SJCRH30 (cell line): ENCODE measurements at regions not wholly inside any gene's neighbourhood (a gene's known extent, or its start where the extent isn't known, plus 50 kb on each side); places are given as distances from the start of the nearest gene placed in this dataset.
"Not testable (repeated sequence)": the region's sequence is repeated elsewhere in the genome, so short reads cannot be mapped to it uniquely, and the experiment has no call there.

Source experiments
- DNase-seq, 2 experiments: peaks; one replicate each; pipeline ENCODE4 v3.0.0-alpha.2; 2015 to 2020
- H3K27ac ChIP-seq: fragments of 250-450 bp; sonication (Bioruptor Pico); 2 replicates; pipeline ENCODE4 v1.5.1; 2020; ENCODE audit warnings: mild to moderate bottlenecking, moderate library complexity
- H3K27me3 ChIP-seq: fragments of 250-450 bp; sonication (Bioruptor Pico); 2 replicates; pipeline ENCODE4 v1.5.1; 2020; ENCODE audit warnings: mild to moderate bottlenecking, moderate library complexity
- H3K36me3 ChIP-seq: fragments of 250-450 bp; sonication (Bioruptor Pico); 2 replicates; pipeline ENCODE4 v1.5.1; 2020; ENCODE audit warnings: mild to moderate bottlenecking, moderate library complexity
- H3K4me1 ChIP-seq: fragments of 250-450 bp; sonication (Bioruptor Pico); 2 replicates; pipeline ENCODE4 v1.5.1; 2020; ENCODE audit warnings: mild to moderate bottlenecking, moderate library complexity
- H3K4me3 ChIP-seq: fragments of 250-450 bp; sonication (Bioruptor Pico); 2 replicates; pipeline ENCODE4 v1.5.1; 2020; ENCODE audit warnings: mild to moderate bottlenecking, moderate library complexity
- H3K9me3 ChIP-seq: fragments of 250-450 bp; sonication (Bioruptor Pico); replicated peaks from 2 replicates; pipeline ENCODE4 v1.5.1; 2020; ENCODE audit warnings: mild to moderate bottlenecking, moderate library complexity

- H3K4me3 ChIP-seq, result no peak overlapping the region
- no peak for DNase-seq
- H3K27me3 ChIP-seq, result no peaks in the 10 kb centered on the region
- no peaks in the 10 kb centered on the region for H3K4me1 ChIP-seq
- no peaks in the 10 kb centered on the region for H3K36me3 ChIP-seq
- no peak overlapping the region for H3K27ac ChIP-seq
- no peaks in the 10 kb centered on the region for H3K9me3 ChIP-seq
Measured at GRCh38 chr18:56286775-56287325, 351.5 kb downstream of the TXNL1 start.

GRCh38 chr18:56285387-56286065 is 352.9 kb downstream of the TXNL1 start:
- H3K4me1 ChIP-seq, result no peaks in the 10 kb centered on the region
- DNase-seq, result no peak
- no peak overlapping the region for H3K27ac ChIP-seq
- H3K9me3 ChIP-seq, result no peaks in the 10 kb centered on the region
- no peak overlapping the region for H3K4me3 ChIP-seq
- no peaks in the 10 kb centered on the region for H3K27me3 ChIP-seq
- H3K36me3 ChIP-seq, result no peaks in the 10 kb centered on the region

- no peak for DNase-seq
- no peaks in the 10 kb centered on the region for H3K27me3 ChIP-seq
- H3K4me3 ChIP-seq, result no peak overlapping the region
- no peaks in the 10 kb centered on the region for H3K4me1 ChIP-seq
- H3K36me3 ChIP-seq, result no peaks in the 10 kb centered on the region
- H3K9me3 ChIP-seq, result no peaks in the 10 kb centered on the region
- no peak overlapping the region for H3K27ac ChIP-seq
Measured at GRCh38 chr18:56284319-56284718, 354.1 kb downstream of the TXNL1 start.

- Histone ChIP-seq H3K36me3 (no peaks in the 10 kb centered on the region), H3K4me3 (no peak overlapping the region), H3K27me3 (no peaks in the 10 kb centered on the region), H3K4me1 (no peaks in the 10 kb centered on the region), H3K9me3 (no peaks in the 10 kb centered on the region), H3K27ac (no peak overlapping the region)
- no peak for DNase-seq
Measured at GRCh38 chr18:56283316-56283715, 355.1 kb downstream of the TXNL1 start.

- no peak for DNase-seq
Measured at GRCh38 chr18:56282234-56283104, 355.9 kb downstream of the TXNL1 start.

GRCh38 chr18:56279816-56280215 is 358.6 kb downstream of the TXNL1 start:
- DNase-seq, H3K27me3 ChIP-seq, H3K4me1 ChIP-seq, H3K4me3 ChIP-seq, H3K9me3 ChIP-seq, H3K36me3 ChIP-seq, H3K27ac ChIP-seq: not testable (repeated sequence)

More at GRCh38 chr18:56282234-56283104, 355.9 kb downstream of the TXNL1 start:
- H3K4me3 ChIP-seq, result no peak overlapping the region
- no peaks in the 10 kb centered on the region for H3K4me1 ChIP-seq
- H3K27me3 ChIP-seq, result no peaks in the 10 kb centered on the region
- no peak overlapping the region for H3K27ac ChIP-seq
- no peaks in the 10 kb centered on the region for H3K9me3 ChIP-seq
- H3K36me3 ChIP-seq, result no peaks in the 10 kb centered on the region

- DNase-seq, result no peak
- Histone ChIP-seq H3K36me3 (no peaks in the 10 kb centered on the region), H3K27ac (no peak overlapping the region), H3K27me3 (no peaks in the 10 kb centered on the region), H3K9me3 (no peaks in the 10 kb centered on the region), H3K4me3 (no peak overlapping the region), H3K4me1 (no peaks in the 10 kb centered on the region)
Measured at GRCh38 chr18:56278421-56279003, 359.9 kb downstream of the TXNL1 start.

- no peak overlapping the region for H3K27ac ChIP-seq
- DNase-seq, result no peak
- H3K4me1 ChIP-seq, result no peaks in the 10 kb centered on the region
- H3K9me3 ChIP-seq, result no peaks in the 10 kb centered on the region
- H3K36me3 ChIP-seq, result no peaks in the 10 kb centered on the region
- H3K27me3 ChIP-seq, result no peaks in the 10 kb centered on the region
- H3K4me3 ChIP-seq, result no peak overlapping the region
Measured at GRCh38 chr18:56276466-56276865, 361.9 kb downstream of the TXNL1 start.

GRCh38 chr18:56273541-56274219 is 364.7 kb downstream of the TXNL1 start:
- Histone ChIP-seq H3K4me1 (no peaks in the 10 kb centered on the region), H3K4me3 (no peak overlapping the region), H3K9me3 (no peaks in the 10 kb centered on the region), H3K36me3 (no peaks in the 10 kb centered on the region), H3K27ac (no peak overlapping the region), H3K27me3 (no peaks in the 10 kb centered on the region)
- no peak for DNase-seq

GRCh38 chr18:56270671-56271250 is 367.6 kb downstream of the TXNL1 start:
- no peak for DNase-seq
- H3K36me3 ChIP-seq, result no peaks in the 10 kb centered on the region
- H3K4me3 ChIP-seq, result no peak overlapping the region
- H3K9me3 ChIP-seq, result no peaks in the 10 kb centered on the region
- H3K27me3 ChIP-seq, result no peaks in the 10 kb centered on the region
- H3K27ac ChIP-seq, result no peak overlapping the region
- H3K4me1 ChIP-seq, result no peaks in the 10 kb centered on the region

- Histone ChIP-seq H3K9me3 (no peaks in the 10 kb centered on the region), H3K27me3 (no peaks in the 10 kb centered on the region), H3K27ac (no peak overlapping the region), H3K36me3 (no peaks in the 10 kb centered on the region), H3K4me1 (no peaks in the 10 kb centered on the region), H3K4me3 (no peak overlapping the region)
- no peak for DNase-seq
Measured at GRCh38 chr18:56269958-56270357, 368.4 kb downstream of the TXNL1 start.

GRCh38 chr18:56268952-56269351 is 369.4 kb downstream of the TXNL1 start:
- Histone ChIP-seq H3K27me3 (no peaks in the 10 kb centered on the region), H3K4me3 (no peak overlapping the region), H3K36me3 (no peaks in the 10 kb centered on the region), H3K4me1 (no peaks in the 10 kb centered on the region), H3K9me3 (no peaks in the 10 kb centered on the region), H3K27ac (no peak overlapping the region)
- no peak for DNase-seq

GRCh38 chr18:56267334-56267733 is 371.1 kb downstream of the TXNL1 start:
- no peak for DNase-seq

GRCh38 chr18:56258178-56258577 is 380.2 kb downstream of the TXNL1 start:
- no peak for DNase-seq
- no peaks in the 10 kb centered on the region for H3K9me3 ChIP-seq
- H3K27ac ChIP-seq, result no peak overlapping the region
- no peaks in the 10 kb centered on the region for H3K4me1 ChIP-seq
- H3K36me3 ChIP-seq, result no peaks in the 10 kb centered on the region
- no peak overlapping the region for H3K4me3 ChIP-seq
- no peaks in the 10 kb centered on the region for H3K27me3 ChIP-seq

More at GRCh38 chr18:56267334-56267733, 371.1 kb downstream of the TXNL1 start:
- H3K27ac ChIP-seq, result no peak overlapping the region
- no peaks in the 10 kb centered on the region for H3K9me3 ChIP-seq
- no peaks in the 10 kb centered on the region for H3K27me3 ChIP-seq
- no peaks in the 10 kb centered on the region for H3K36me3 ChIP-seq
- no peaks in the 10 kb centered on the region for H3K4me1 ChIP-seq
- H3K4me3 ChIP-seq, result no peak overlapping the region
